Brain microvascular endothelial cell (primary cell): ENCODE measurements at regions not wholly inside any gene's neighbourhood (a gene's known extent, or its start where the extent isn't known, plus 50 kb on each side); places are given as distances from the start of the nearest gene placed in this dataset.
"Not testable (repeated sequence)": the region's sequence is repeated elsewhere in the genome, so short reads cannot be mapped to it uniquely, and the experiment has no call there.

Experiments used
- DNase-seq: peaks from one replicate; pipeline ENCODE4 v3.0.0-alpha.2; 2020
- H3K27ac ChIP-seq: fragments of 250-450 bp; sonication (Bioruptor Pico); 2 replicates; pipeline ENCODE4 v1.5.1; 2020; ENCODE audit warnings: mild to moderate bottlenecking, moderate library complexity
- H3K27me3 ChIP-seq: fragments of 250-450 bp; sonication (Bioruptor Pico); replicated peaks from 2 replicates; pipeline ENCODE4 v1.5.1; 2020; ENCODE audit warnings: mild to moderate bottlenecking
- H3K36me3 ChIP-seq: fragments of 250-450 bp; sonication (Bioruptor Pico); replicated peaks from 2 replicates; pipeline ENCODE4 v1.5.1; 2020; ENCODE audit warnings: mild to moderate bottlenecking
- H3K4me3 ChIP-seq: 2 replicates; pipeline ENCODE4 v1.5.1; 2011; ENCODE audit warnings: low read depth, mild to moderate bottlenecking, control low read depth, low read length, moderate library complexity
- in situ Hi-C: cut with HindIII; loops from 2 replicates; pipeline ENCODE4 v1.10.0; 2017; ENCODE audit warnings: low sequenced_read_pairs, low pct_ligation_motif_present
- TF ChIP-seq, protein P1 (sequence below): IDR thresholded peaks from 2 replicates; pipeline ENCODE4 v1.5.1; 2011; ENCODE audit warnings: low read depth, mild to moderate bottlenecking, moderate library complexity, low read length, control low read depth, inconsistent platforms; ENCODE audit errors: missing control alignments

- Histone ChIP-seq H3K27me3 (no peaks in the 10 kb centered on the region), H3K27ac (no peak overlapping the region), H3K4me3 (no peak overlapping the region), H3K36me3 (no peaks in the 10 kb centered on the region)
- DNase-seq: no peak
- TF ChIP-seq, protein P1, sequence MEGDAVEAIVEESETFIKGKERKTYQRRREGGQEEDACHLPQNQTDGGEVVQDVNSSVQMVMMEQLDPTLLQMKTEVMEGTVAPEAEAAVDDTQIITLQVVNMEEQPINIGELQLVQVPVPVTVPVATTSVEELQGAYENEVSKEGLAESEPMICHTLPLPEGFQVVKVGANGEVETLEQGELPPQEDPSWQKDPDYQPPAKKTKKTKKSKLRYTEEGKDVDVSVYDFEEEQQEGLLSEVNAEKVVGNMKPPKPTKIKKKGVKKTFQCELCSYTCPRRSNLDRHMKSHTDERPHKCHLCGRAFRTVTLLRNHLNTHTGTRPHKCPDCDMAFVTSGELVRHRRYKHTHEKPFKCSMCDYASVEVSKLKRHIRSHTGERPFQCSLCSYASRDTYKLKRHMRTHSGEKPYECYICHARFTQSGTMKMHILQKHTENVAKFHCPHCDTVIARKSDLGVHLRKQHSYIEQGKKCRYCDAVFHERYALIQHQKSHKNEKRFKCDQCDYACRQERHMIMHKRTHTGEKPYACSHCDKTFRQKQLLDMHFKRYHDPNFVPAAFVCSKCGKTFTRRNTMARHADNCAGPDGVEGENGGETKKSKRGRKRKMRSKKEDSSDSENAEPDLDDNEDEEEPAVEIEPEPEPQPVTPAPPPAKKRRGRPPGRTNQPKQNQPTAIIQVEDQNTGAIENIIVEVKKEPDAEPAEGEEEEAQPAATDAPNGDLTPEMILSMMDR: no peak
- in situ Hi-C loops: no loop called here
Measured at GRCh38 chr9:29245351-29245750, 1672.1 kb upstream of the C9orf72 start.

DNA sequence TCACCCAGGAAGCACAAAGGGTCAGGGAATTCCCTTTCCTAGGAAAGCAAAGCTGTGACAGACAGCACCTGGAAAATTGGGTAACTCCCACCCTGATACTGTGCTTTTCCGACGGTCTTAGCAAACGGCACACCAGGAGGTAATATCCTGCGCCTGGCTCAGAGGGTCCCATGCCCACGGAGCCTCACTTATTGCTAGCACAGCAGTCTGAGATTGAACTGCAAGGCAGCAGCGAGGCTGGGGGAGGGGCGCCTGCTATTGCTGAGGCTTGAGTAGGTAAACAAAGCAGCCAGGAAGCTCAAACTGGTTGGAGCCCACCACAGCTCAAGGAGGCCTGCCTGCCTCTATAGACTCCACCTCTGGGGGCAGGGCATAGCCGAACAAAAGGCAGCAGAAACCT lies 1697.1 kb upstream of the C9orf72 start:
- H3K36me3 ChIP-seq, H3K27ac ChIP-seq, in situ Hi-C loops, H3K27me3 ChIP-seq, DNase-seq, H3K4me3 ChIP-seq: not testable (repeated sequence)

- Histone ChIP-seq H3K27ac (no peak overlapping the region), H3K36me3 (no peaks in the 10 kb centered on the region), H3K4me3 (no peak overlapping the region), H3K27me3 (no peaks in the 10 kb centered on the region)
- in situ Hi-C loops: no loop called here
- TF ChIP-seq, protein P1: no peak
- DNase-seq: no peak
Measured at GRCh38 chr9:29282121-29282520, 1708.8 kb upstream of the C9orf72 start.

DNA sequence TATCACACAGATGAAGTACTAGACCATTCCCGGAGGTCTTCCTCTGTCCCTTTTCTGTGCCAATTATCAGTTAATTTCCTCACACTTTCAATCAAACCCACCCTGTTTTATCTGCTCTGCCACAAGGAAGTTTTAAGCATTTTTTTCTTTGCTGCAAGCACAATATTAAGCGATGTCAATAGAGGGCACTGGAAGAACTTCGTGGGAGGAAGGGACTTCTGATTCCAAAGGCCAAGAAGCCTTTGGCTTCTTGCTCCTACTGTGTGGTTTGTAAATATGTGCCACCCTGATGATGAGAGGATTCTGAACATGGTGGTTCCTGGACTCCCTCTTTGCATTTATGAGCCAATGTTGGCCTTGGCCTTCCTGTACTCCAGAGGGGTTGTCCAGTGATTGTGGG lies 1712.5 kb upstream of the C9orf72 start:
- no peak for DNase-seq
- Histone ChIP-seq H3K27ac (no peak overlapping the region), H3K36me3 (no peaks in the 10 kb centered on the region), H3K27me3 (no peaks in the 10 kb centered on the region), H3K4me3 (no peak overlapping the region)
- TF ChIP-seq, protein P1: no peak
- in situ Hi-C loops: no loop called here

DNA sequence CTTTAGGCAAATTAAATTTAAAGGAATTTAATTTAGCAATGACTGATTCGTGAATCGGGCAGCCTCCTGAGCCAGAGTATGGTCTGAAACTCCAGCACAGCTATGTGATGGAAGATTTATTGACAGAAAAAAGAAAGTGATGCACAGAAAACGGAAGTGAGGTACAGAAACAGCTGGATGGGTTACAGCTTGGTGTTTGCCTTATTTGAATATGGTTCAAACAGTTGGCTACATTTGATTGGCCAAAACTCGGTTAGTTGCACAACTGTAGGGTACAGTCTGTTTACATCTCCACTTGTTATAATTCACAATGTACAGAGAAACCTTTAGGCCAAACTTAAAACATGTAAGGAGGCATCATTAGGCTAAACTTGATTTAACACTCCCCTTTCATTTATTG lies 1716.1 kb upstream of the C9orf72 start:
- H3K27ac ChIP-seq: no peak overlapping the region
- TF ChIP-seq, protein P1: no peak
- H3K27me3 ChIP-seq: no peaks in the 10 kb centered on the region
- in situ Hi-C loops: no loop called here
- H3K4me3 ChIP-seq: no peak overlapping the region
- no peak for DNase-seq
- no peaks in the 10 kb centered on the region for H3K36me3 ChIP-seq

DNA sequence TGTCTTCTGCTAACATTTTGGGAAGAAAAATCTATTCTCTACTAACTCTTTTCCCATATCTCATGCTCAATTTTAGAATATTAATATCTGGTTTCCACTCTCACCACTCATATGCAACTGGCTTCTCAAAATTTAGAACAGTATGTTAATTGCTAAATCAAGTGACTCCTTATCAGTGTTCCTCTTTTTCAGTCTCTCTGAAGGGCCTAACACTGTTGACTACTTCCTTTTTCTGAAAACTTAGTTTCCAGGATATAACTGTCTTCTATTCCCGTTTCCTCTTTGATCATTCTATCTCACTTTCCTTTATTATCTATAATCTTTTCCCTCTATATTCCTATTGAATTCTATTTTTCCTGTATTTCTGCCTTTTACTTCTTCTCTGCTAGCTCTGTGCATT lies 1717.2 kb upstream of the C9orf72 start:
- no peak for DNase-seq
- in situ Hi-C loops: no loop called here

More for the DNA sequence above, 1717.2 kb upstream of the C9orf72 start:
- Histone ChIP-seq H3K27ac (no peak overlapping the region), H3K36me3 (no peaks in the 10 kb centered on the region), H3K4me3 (no peak overlapping the region), H3K27me3 (no peaks in the 10 kb centered on the region)
- TF ChIP-seq, protein P1: no peak
